Activated B cell treated with CpG ODN at 0.5 μM for 24 hours (primary cell): ENCODE measurements at regions not wholly inside any gene's neighbourhood (a gene's known extent, or its start where the extent isn't known, plus 50 kb on each side); places are given as distances from the start of the nearest gene placed in this dataset.

ENCODE experiments used
- ATAC-seq: fragments of 200-7000 bp; cut with Tn5 transposase; one replicate; pipeline ENCODE4 v1.10.0; 2021; ENCODE audit warnings: low read depth, mild to moderate bottlenecking, moderate library complexity
- CTCF ChIA-PET: fragments of 350-600 bp; sonication (Branson Sonifier 250); formaldehyde crosslinking; loops from one replicate; lab custom pipeline; 2021; ENCODE audit warnings: antibody characterized with exemption; lab: Charles Lee
- POLR2A ChIA-PET: fragments of 350-600 bp; sonication (Branson Sonifier 250); formaldehyde crosslinking; loops from one replicate; lab custom pipeline; 2021; ENCODE audit warnings: antibody characterized with exemption; lab: Charles Lee
- DNase-seq: peaks from one replicate; pipeline ENCODE4 v3.0.0; 2022
- H3K27ac Mint-ChIP-seq: one replicate; pipeline ENCODE4 v1.8.0; 2020; ENCODE audit warnings: mixed read lengths
- H3K27me3 Mint-ChIP-seq: one replicate; pipeline ENCODE4 v1.8.0; 2021; ENCODE audit warnings: mixed read lengths
- H3K36me3 Mint-ChIP-seq: one replicate; pipeline ENCODE4 v1.8.0; 2021; ENCODE audit warnings: low read depth, mixed read lengths
- H3K4me1 Mint-ChIP-seq: one replicate; pipeline ENCODE4 v1.8.0; 2021; ENCODE audit warnings: mixed read lengths
- H3K4me3 Mint-ChIP-seq: one replicate; pipeline ENCODE4 v1.8.0; 2020; ENCODE audit warnings: mild to moderate bottlenecking, mixed read lengths
- H3K9me3 Mint-ChIP-seq: one replicate; pipeline ENCODE4 v1.8.0; 2020; ENCODE audit warnings: mixed read lengths
- intact Hi-C: fragments of 100-400 bp; cut with micrococcal nuclease; formaldehyde crosslinking; loops from one replicate; pipeline ENCODE4 v1.15.1; 2024
- TF ChIP-seq, protein P1 (sequence below): fragments of 200-600 bp; IDR thresholded peaks from one replicate; pipeline ENCODE4 v1.8.0; 2022; ENCODE audit warnings: antibody characterized with exemption, mild to moderate bottlenecking

- peaks cover 25% of the 10 kb centered on the region for H3K27me3 Mint-ChIP-seq
- H3K27ac Mint-ChIP-seq = no peak overlapping the region
- intact Hi-C loops = no loop called here
- no peaks in the 10 kb centered on the region for H3K36me3 Mint-ChIP-seq
- DNase-seq (no peak), ATAC-seq (no peak)
- POLR2A ChIA-PET = no interaction called here
- CTCF ChIA-PET = no interaction called here
- H3K4me1 Mint-ChIP-seq = peaks cover 3% of the 10 kb centered on the region
- TF ChIP-seq, protein P1, sequence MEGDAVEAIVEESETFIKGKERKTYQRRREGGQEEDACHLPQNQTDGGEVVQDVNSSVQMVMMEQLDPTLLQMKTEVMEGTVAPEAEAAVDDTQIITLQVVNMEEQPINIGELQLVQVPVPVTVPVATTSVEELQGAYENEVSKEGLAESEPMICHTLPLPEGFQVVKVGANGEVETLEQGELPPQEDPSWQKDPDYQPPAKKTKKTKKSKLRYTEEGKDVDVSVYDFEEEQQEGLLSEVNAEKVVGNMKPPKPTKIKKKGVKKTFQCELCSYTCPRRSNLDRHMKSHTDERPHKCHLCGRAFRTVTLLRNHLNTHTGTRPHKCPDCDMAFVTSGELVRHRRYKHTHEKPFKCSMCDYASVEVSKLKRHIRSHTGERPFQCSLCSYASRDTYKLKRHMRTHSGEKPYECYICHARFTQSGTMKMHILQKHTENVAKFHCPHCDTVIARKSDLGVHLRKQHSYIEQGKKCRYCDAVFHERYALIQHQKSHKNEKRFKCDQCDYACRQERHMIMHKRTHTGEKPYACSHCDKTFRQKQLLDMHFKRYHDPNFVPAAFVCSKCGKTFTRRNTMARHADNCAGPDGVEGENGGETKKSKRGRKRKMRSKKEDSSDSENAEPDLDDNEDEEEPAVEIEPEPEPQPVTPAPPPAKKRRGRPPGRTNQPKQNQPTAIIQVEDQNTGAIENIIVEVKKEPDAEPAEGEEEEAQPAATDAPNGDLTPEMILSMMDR = no peak
- H3K9me3 Mint-ChIP-seq = no peaks in the 10 kb centered on the region
- no peak overlapping the region for H3K4me3 Mint-ChIP-seq
Measured at GRCh38 chr3:24832891-24833290, 338.2 kb upstream of the THRB start.

- DNase-seq (no peak), ATAC-seq (no peak)
- H3K4me1 Mint-ChIP-seq = peaks cover 2% of the 10 kb centered on the region
- peaks cover 15% of the 10 kb centered on the region for H3K27me3 Mint-ChIP-seq
- no peaks in the 10 kb centered on the region for H3K36me3 Mint-ChIP-seq
- ChIA-PET POLR2A (no interaction called here), CTCF (no interaction called here)
- intact Hi-C loops = no loop called here
- no peaks in the 10 kb centered on the region for H3K9me3 Mint-ChIP-seq
- no peak overlapping the region for H3K27ac Mint-ChIP-seq
- H3K4me3 Mint-ChIP-seq = no peak overlapping the region
- TF ChIP-seq, protein P1 = no peak
Measured at GRCh38 chr3:24834442-24834841, 339.8 kb upstream of the THRB start.

DNA sequence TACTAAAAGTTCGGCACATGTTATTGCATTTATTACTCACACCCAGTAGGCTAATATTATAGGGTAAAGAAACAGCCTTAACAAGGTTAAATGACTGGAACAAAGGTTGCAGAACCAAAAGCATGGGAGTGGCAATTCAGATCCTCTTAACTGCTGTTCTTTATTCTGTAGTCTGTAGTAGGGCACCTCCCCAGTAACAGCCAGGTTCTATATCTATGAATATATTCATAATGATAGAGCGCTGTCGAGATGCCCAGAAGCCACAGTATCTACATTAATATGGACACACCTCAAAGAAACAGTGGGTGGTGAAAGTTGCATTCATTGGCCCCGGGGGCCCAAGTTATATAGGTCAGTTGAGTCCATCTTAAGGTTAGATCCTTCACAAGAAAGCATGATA is 340.9 kb upstream of the THRB start:
- Mint-ChIP-seq H3K4me3 (no peak overlapping the region), H3K4me1 (no peaks in the 10 kb centered on the region), H3K27ac (no peak overlapping the region), H3K9me3 (no peaks in the 10 kb centered on the region), H3K27me3 (peaks cover 7% of the 10 kb centered on the region), H3K36me3 (no peaks in the 10 kb centered on the region)
- CTCF ChIA-PET = no interaction called here
- intact Hi-C loops = no loop called here
- DNase-seq = no peak
- POLR2A ChIA-PET = no interaction called here
- TF ChIP-seq, protein P1 = no peak
- ATAC-seq = no peak

DNA sequence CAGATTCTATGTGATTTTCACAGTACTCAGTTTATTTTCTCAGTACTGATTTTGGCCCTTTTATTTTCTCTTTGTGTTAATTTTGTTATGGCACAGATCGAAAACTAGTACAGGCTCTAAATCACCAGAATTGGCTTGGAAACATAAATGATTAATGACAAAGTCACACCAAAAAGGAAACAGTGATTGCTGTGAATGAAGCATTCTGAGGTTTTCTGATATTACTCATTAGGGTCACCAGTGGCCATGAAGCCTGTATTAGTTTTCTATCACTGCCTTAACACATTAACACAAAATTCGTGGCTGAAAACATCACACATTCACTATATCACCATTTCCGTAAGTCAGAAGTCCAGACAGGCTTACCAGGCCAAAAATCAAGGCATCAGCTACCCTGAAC is 343.0 kb upstream of the THRB start:
- Mint-ChIP-seq H3K27ac (no peak overlapping the region), H3K9me3 (no peaks in the 10 kb centered on the region), H3K27me3 (no peaks in the 10 kb centered on the region), H3K4me1 (no peaks in the 10 kb centered on the region), H3K36me3 (no peaks in the 10 kb centered on the region), H3K4me3 (no peak overlapping the region)
- TF ChIP-seq, protein P1 = no peak
- ChIA-PET CTCF (no interaction called here), POLR2A (no interaction called here)
- ATAC-seq = no peak
- intact Hi-C loops = no loop called here
- DNase-seq = no peak

DNA sequence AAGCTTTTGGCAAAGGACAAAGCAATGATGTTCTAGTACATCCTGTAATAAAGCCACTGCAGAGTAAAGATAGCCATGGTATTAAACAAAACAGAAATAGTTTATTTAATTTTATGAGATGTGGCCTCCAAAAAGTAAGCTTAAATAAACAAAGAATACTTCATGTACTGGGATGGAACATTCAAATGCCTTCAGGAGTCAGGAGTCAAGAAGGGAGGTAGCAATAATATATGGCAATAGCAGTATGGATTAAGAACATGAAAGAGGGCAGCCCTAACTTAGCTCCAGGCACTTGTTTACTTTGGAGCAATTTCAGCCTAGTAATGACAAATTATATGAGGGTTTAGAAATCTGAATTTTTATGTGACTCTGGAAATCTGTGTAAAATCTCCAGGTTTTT is 343.9 kb upstream of the THRB start:
- DNase-seq = no peak
- Mint-ChIP-seq H3K27me3 (no peaks in the 10 kb centered on the region), H3K9me3 (no peaks in the 10 kb centered on the region), H3K4me1 (no peaks in the 10 kb centered on the region), H3K36me3 (no peaks in the 10 kb centered on the region), H3K27ac (no peak overlapping the region), H3K4me3 (no peak overlapping the region)
- TF ChIP-seq, protein P1 = no peak
- CTCF ChIA-PET = no interaction called here
- POLR2A ChIA-PET = no interaction called here
- no peak for ATAC-seq
- intact Hi-C loops = no loop called here
